Activated CD4-positive, alpha-beta memory T cell treated with anti-CD3 and anti-CD28 coated beads for 36 hours (primary cell): ENCODE measurements at regions not wholly inside any gene's neighbourhood (a gene's known extent, or its start where the extent isn't known, plus 50 kb on each side); places are given as distances from the start of the nearest gene placed in this dataset.
"Not testable (repeated sequence)": the region's sequence is repeated elsewhere in the genome, so short reads cannot be mapped to it uniquely, and the experiment has no call there.

Source experiments
- CTCF ChIA-PET: fragments of 350-600 bp; sonication (Branson Sonifier 250); formaldehyde crosslinking; loops from one replicate; lab custom pipeline; 2021; ENCODE audit warnings: antibody characterized with exemption, inconsistent platforms; lab: Charles Lee
- POLR2A ChIA-PET: fragments of 350-600 bp; sonication (Branson Sonifier 250); formaldehyde crosslinking; loops from one replicate; lab custom pipeline; 2021; ENCODE audit warnings: antibody characterized with exemption; lab: Charles Lee
- DNase-seq: peaks from one replicate; pipeline ENCODE4 v3.0.0-alpha.2; 2020
- H3K27ac Mint-ChIP-seq: one replicate; pipeline ENCODE4 v1.8.0; 2021; ENCODE audit warnings: mixed read lengths
- H3K27me3 Mint-ChIP-seq: one replicate; pipeline ENCODE4 v1.8.0; 2021; ENCODE audit warnings: mixed read lengths
- H3K36me3 Mint-ChIP-seq: one replicate; pipeline ENCODE4 v1.8.0; 2021; ENCODE audit warnings: mixed read lengths
- H3K4me1 Mint-ChIP-seq: one replicate; pipeline ENCODE4 v1.8.0; 2021; ENCODE audit warnings: low read depth, mixed read lengths
- H3K4me3 Mint-ChIP-seq: one replicate; pipeline ENCODE4 v1.8.0; 2021; ENCODE audit warnings: mild to moderate bottlenecking, mixed read lengths
- H3K9me3 Mint-ChIP-seq: one replicate; pipeline ENCODE4 v1.8.0; 2021; ENCODE audit warnings: mixed read lengths
- intact Hi-C: fragments of 100-400 bp; cut with micrococcal nuclease; formaldehyde crosslinking; loops from one replicate; pipeline ENCODE4 v1.15.1; 2023

DNA sequence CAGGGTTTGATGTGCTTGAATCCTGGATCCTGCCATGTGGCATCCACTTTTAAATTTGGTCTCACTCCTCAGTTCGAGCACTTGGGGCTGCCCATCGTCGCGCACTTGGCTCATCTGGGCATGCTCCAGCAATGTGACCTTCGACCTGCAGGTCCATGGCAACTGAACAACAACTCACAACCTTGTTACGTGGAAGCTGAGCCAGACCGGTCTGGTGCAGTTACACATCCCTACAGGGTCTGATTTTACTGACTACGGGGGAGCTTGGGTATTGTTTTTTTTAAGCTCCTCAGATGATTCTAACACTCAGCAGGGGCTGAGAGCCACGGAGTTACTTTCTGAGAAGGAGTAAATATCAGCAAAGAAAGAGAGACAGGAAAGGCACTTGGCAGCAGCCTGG lies 769.6 kb downstream of the UQCRFS1 start:
- intact Hi-C loops: no loop called here
- H3K27me3 Mint-ChIP-seq: no peaks in the 10 kb centered on the region
- H3K27ac Mint-ChIP-seq: no peak overlapping the region
- no peak for DNase-seq
- no peaks in the 10 kb centered on the region for H3K36me3 Mint-ChIP-seq
- POLR2A ChIA-PET: no interaction called here
- H3K4me1 Mint-ChIP-seq: no peaks in the 10 kb centered on the region
- peaks cover 4% of the 10 kb centered on the region for H3K9me3 Mint-ChIP-seq
- CTCF ChIA-PET: no interaction called here
- no peak overlapping the region for H3K4me3 Mint-ChIP-seq

DNA sequence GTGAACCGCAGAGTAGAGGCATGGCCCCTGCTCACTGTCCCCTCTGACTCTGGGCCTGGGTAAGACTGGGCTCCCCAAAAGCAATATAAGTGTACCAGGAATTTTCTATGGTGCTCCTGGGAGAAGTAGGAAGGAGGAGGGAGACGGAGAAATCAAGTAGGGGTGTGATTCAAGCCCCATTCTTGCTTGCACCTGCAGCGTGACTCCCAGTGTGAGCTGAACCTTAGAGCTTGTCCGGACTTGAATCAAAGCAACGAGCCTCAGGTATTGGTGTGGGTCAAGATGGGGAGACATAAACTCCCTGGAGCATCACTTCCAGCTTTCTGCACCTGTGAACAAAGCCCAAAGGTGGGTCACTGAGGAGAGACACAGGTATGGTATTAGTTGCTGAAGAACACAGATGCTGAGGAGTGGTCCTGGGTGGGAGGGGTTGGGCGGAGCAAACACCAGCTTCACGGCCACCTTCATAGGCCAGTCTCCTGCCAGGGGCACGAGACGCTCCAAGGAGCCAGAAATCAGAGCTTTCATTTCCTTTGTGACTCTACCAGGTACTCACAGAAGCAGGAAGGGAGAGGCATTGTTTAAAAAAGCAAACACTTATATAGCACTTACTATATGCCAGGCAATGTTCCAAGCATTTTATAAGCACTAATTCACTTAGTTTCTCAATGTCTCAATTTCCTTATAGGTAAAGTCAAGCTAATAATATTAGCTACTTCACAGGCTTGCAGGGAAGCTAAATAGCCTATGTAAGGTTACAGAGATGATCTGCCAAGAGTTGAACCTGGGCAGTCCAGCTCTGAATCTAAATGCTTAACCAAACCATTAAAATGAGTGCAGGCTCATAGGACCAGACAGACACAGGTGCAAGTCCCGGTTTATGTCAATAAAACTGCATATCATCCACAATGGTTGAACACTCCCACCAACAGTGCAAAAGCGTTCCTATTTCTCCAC lies 775.3 kb downstream of the UQCRFS1 start:
- ChIA-PET CTCF (no interaction called here), POLR2A (no interaction called here)
- no peaks in the 10 kb centered on the region for H3K27me3 Mint-ChIP-seq
- no peak overlapping the region for H3K27ac Mint-ChIP-seq
- no peaks in the 10 kb centered on the region for H3K36me3 Mint-ChIP-seq
- no peak for DNase-seq
- H3K4me3 Mint-ChIP-seq: no peak overlapping the region
- intact Hi-C loops: no loop called here
- H3K9me3 Mint-ChIP-seq: peaks cover 22% of the 10 kb centered on the region
- H3K4me1 Mint-ChIP-seq: no peaks in the 10 kb centered on the region

- Mint-ChIP-seq H3K36me3 (no peaks in the 10 kb centered on the region), H3K4me3 (no peak overlapping the region), H3K9me3 (peaks cover 30% of the 10 kb centered on the region), H3K27me3 (no peaks in the 10 kb centered on the region), H3K4me1 (no peaks in the 10 kb centered on the region), H3K27ac (no peak overlapping the region)
- DNase-seq: no peak
- ChIA-PET CTCF (no interaction called here), POLR2A (no interaction called here)
- intact Hi-C loops: no loop called here
Measured at GRCh38 chr19:28436320-28436719, 776.6 kb downstream of the UQCRFS1 start.

GRCh38 chr19:28435551-28436271 lies 777.2 kb downstream of the UQCRFS1 start:
- H3K27ac Mint-ChIP-seq: no peak overlapping the region
- ChIA-PET POLR2A (no interaction called here), CTCF (no interaction called here)
- peaks cover 30% of the 10 kb centered on the region for H3K9me3 Mint-ChIP-seq
- no peak overlapping the region for H3K4me3 Mint-ChIP-seq
- H3K27me3 Mint-ChIP-seq: no peaks in the 10 kb centered on the region
- no peak for DNase-seq
- intact Hi-C loops: no loop called here
- H3K36me3 Mint-ChIP-seq: no peaks in the 10 kb centered on the region
- no peaks in the 10 kb centered on the region for H3K4me1 Mint-ChIP-seq

DNA sequence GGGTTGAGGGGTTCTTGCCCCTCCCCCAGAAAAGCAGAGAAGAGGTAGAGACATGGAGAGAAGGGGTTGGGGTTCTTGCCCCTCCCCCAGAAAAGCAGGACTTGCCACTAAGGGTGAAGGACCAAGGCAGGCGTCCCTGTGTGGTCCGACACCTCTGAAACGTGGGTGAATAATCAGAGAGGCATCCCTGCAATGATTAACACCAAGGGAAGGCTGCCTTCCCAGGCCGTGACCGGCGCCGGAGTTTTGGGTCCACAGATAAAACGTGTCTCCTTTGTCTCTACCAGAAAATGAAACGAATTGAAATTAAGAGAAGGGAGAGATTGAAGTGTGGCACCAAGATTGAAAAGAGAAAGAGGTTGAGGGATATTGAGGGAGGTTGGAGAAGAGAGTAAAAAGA lies 778.2 kb downstream of the UQCRFS1 start:
- POLR2A ChIA-PET, DNase-seq, H3K36me3 Mint-ChIP-seq, H3K4me3 Mint-ChIP-seq, CTCF ChIA-PET, H3K27me3 Mint-ChIP-seq, H3K27ac Mint-ChIP-seq, intact Hi-C loops, H3K4me1 Mint-ChIP-seq: not testable (repeated sequence)
- peaks cover 30% of the 10 kb centered on the region for H3K9me3 Mint-ChIP-seq

GRCh38 chr19:28434365-28434764 lies 778.6 kb downstream of the UQCRFS1 start:
- H3K36me3 Mint-ChIP-seq, H3K27ac Mint-ChIP-seq, CTCF ChIA-PET, H3K4me1 Mint-ChIP-seq, intact Hi-C loops, H3K27me3 Mint-ChIP-seq, H3K4me3 Mint-ChIP-seq, POLR2A ChIA-PET, DNase-seq: not testable (repeated sequence)
- H3K9me3 Mint-ChIP-seq: peaks cover 30% of the 10 kb centered on the region

- CTCF ChIA-PET, H3K36me3 Mint-ChIP-seq, DNase-seq, H3K27me3 Mint-ChIP-seq, H3K4me3 Mint-ChIP-seq, H3K4me1 Mint-ChIP-seq, POLR2A ChIA-PET, H3K27ac Mint-ChIP-seq, intact Hi-C loops: not testable (repeated sequence)
- peaks cover 30% of the 10 kb centered on the region for H3K9me3 Mint-ChIP-seq
Measured at GRCh38 chr19:28433166-28433565, 779.8 kb downstream of the UQCRFS1 start.

- ChIA-PET CTCF (no interaction called here), POLR2A (no interaction called here)
- intact Hi-C loops: no loop called here
- Mint-ChIP-seq H3K9me3 (peaks cover 29% of the 10 kb centered on the region), H3K27ac (no peak overlapping the region), H3K4me3 (no peak overlapping the region), H3K36me3 (no peaks in the 10 kb centered on the region), H3K27me3 (no peaks in the 10 kb centered on the region), H3K4me1 (no peaks in the 10 kb centered on the region)
- no peak for DNase-seq
Measured at GRCh38 chr19:28430214-28430613, 782.7 kb downstream of the UQCRFS1 start.

GRCh38 chr19:28429356-28429755 lies 783.6 kb downstream of the UQCRFS1 start:
- DNase-seq: no peak
- no peak overlapping the region for H3K27ac Mint-ChIP-seq
- no peaks in the 10 kb centered on the region for H3K36me3 Mint-ChIP-seq
- no peaks in the 10 kb centered on the region for H3K4me1 Mint-ChIP-seq
- no peak overlapping the region for H3K4me3 Mint-ChIP-seq
- H3K9me3 Mint-ChIP-seq: peaks cover 20% of the 10 kb centered on the region
- ChIA-PET CTCF (no interaction called here), POLR2A (no interaction called here)
- no peaks in the 10 kb centered on the region for H3K27me3 Mint-ChIP-seq
- intact Hi-C loops: no loop called here

GRCh38 chr19:28428663-28429348 lies 784.1 kb downstream of the UQCRFS1 start:
- intact Hi-C loops: no loop called here
- CTCF ChIA-PET: no interaction called here
- POLR2A ChIA-PET: no interaction called here

DNA sequence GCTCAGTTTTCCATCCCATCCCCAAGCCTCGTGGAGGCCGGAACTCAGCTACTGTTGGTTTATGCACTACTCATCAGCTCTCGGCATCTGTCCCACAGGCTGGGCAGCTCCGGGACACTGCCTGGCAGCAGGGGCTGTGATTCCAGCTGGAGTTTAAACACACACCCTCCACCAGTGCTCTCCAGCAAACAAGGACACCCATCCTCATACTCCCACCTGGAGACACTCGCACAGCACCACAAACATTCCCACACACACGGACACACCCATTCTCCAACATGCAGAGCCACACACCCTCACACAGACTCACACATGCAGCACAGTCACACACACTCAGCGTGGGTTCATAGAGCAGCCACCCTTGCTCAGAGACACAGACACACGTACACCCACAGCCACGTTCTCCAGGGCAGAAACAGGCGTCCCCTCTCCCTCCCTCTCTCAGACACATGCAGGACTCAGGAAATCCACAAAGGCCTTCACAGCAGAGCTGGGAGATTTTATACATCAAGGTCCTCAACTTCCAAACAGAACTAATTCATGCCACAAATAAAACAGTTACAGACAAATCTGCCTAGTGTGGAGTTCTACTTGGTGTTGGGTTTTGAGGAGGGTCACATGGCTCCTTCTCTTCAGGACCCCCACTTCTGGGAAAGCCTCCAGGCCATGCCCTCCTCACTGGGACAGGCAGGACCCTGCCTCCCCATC lies 785.4 kb downstream of the UQCRFS1 start:
- Mint-ChIP-seq H3K36me3 (no peaks in the 10 kb centered on the region), H3K27me3 (no peaks in the 10 kb centered on the region), H3K4me3 (no peak overlapping the region), H3K4me1 (no peaks in the 10 kb centered on the region), H3K27ac (no peak overlapping the region), H3K9me3 (peaks cover 8% of the 10 kb centered on the region)
- intact Hi-C loops: no loop called here
- ChIA-PET CTCF (no interaction called here), POLR2A (no interaction called here)
- DNase-seq: no peak

More at GRCh38 chr19:28428663-28429348, 784.1 kb downstream of the UQCRFS1 start:
- Mint-ChIP-seq H3K4me1 (no peaks in the 10 kb centered on the region), H3K9me3 (peaks cover 16% of the 10 kb centered on the region), H3K36me3 (no peaks in the 10 kb centered on the region), H3K27ac (no peak overlapping the region), H3K27me3 (no peaks in the 10 kb centered on the region), H3K4me3 (no peak overlapping the region)
- no peak for DNase-seq

DNA sequence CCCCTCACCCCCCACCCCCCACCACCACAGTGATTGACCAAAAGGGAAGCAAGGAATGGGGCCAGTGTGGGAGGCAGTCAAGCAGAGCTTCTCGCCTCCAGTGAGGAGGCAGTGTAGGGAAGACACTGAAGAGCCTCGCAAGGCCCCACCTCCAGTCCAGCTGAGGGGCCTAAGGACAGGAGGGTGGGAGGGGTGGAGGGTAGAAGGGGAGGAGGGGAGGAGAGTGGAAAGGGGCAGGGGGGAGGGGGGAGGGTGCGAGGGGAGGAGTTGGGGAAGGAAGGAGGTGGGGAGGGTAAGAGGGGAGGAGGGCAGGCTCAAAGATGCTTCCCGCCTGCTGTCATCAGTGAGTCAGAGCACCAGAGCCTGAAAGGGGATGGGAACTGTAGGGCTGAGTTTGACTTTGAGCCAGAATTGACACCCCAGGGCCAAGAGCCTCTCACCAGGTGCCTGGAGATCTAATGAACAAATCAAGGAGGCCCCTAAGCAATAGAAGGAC lies 786.2 kb downstream of the UQCRFS1 start:
- no peak for DNase-seq
- ChIA-PET POLR2A (no interaction called here), CTCF (no interaction called here)
- Mint-ChIP-seq H3K4me3 (no peak overlapping the region), H3K4me1 (no peaks in the 10 kb centered on the region), H3K9me3 (peaks cover 3% of the 10 kb centered on the region), H3K27me3 (no peaks in the 10 kb centered on the region), H3K27ac (no peak overlapping the region), H3K36me3 (no peaks in the 10 kb centered on the region)
- intact Hi-C loops: no loop called here
